HepG2 (cell line): ENCODE measurements at regions not wholly inside any gene's neighbourhood (a gene's known extent, or its start where the extent isn't known, plus 50 kb on each side); places are given as distances from the start of the nearest gene placed in this dataset.

ENCODE experiments used
- ATAC-seq: fragments of 200-7000 bp; cut with Tn5 transposase; 3 replicates; pipeline ENCODE4 v1.9.1; 2020; ENCODE audit warnings: mild to moderate bottlenecking, moderate library complexity
- BruUV-seq: library from RNA; stranded (reverse); fragments of 400-500 nt; replicated peaks from 2 replicates; lab custom pipeline; 2021; lab: Mats Ljungman, UMichigan
- CTCF ChIA-PET: fragments of 300-600 bp; formaldehyde crosslinking; extraction: SDS; loops from one replicate; lab custom pipeline; 2021; ENCODE audit warnings: low total read pairs, inconsistent platforms, low intra/inter-chr PET ratio; lab: Yijun Ruan, JAX
- POLR2A ChIA-PET: fragments of 350-600 bp; sonication (Branson Sonifier 250); formaldehyde crosslinking; loops from one replicate; lab custom pipeline; 2020; ENCODE audit warnings: antibody characterized with exemption, inconsistent platforms; lab: Yijun Ruan, JAX
- DNase-seq: peaks from one replicate; pipeline ENCODE4 v3.0.0-alpha.2; 2015; ENCODE audit warnings: low spot score
- FAIRE-seq: peaks from 3 replicates; lab custom pipeline; 2011; peaks lifted over from hg19 to GRCh38; lab: Jason Lieb, UNC
- H2AFZ ChIP-seq: one replicate; pipeline ENCODE4 v1.6.1; 2011; ENCODE audit warnings: low read length, inconsistent platforms
- H3K27ac ChIP-seq: fragments of 300-600 bp; 3 replicates; pipeline ENCODE4 v1.8.0; 2011; ENCODE audit warnings: mixed run types, mild to moderate bottlenecking, mixed read lengths, low read length, inconsistent platforms; ENCODE audit not compliant: insufficient read depth; ENCODE audit errors: extremely low read length
- H3K27me3 ChIP-seq, 2 experiments: fragments of 200-600 bp in 1 of 2; 2 replicates in 1 of 2; 3 replicates in 1 of 2; pipeline versions ENCODE4 v1.6.0 to v1.8.0; 2011; ENCODE audit warnings: low read length in 2 of 2, mild to moderate bottlenecking in 2 of 2, moderate library complexity in 2 of 2, inconsistent platforms in 1 of 2; ENCODE audit not compliant: insufficient read depth in 2 of 2, control insufficient read depth in 1 of 2
- H3K36me3 ChIP-seq, 2 experiments: fragments of 200-600 bp in 1 of 2; replicated peaks in 1 of 2; 2 replicates in 1 of 2; 3 replicates in 1 of 2; pipeline versions ENCODE4 v1.5.1 to v1.8.0; 2011; ENCODE audit warnings: low read length in 2 of 2, inconsistent platforms in 1 of 2; ENCODE audit not compliant: insufficient read depth in 2 of 2, control insufficient read depth in 1 of 2
- H3K4me1 ChIP-seq: 2 replicates; pipeline ENCODE4 v1.5.1; 2012; ENCODE audit warnings: low read length, inconsistent platforms; ENCODE audit not compliant: insufficient read depth
- H3K4me2 ChIP-seq: 2 replicates; pipeline ENCODE4 v1.6.0; 2011; ENCODE audit warnings: low read depth, low read length, inconsistent platforms
- H3K4me3 ChIP-seq, 3 experiments: fragments of 200-600 bp in 1 of 3; sonication (generic), shearing (Covaris generic) in 1 of 3; replicated peaks in 1 of 3; 2 replicates each; pipeline ENCODE4 v1.5.1; 2011 to 2016; ENCODE audit warnings: low read length in 3 of 3, inconsistent platforms in 2 of 3, low read depth in 2 of 3, mild to moderate bottlenecking in 2 of 3, control low read depth in 1 of 3, mixed read lengths in 1 of 3; ENCODE audit not compliant: insufficient read depth in 1 of 3
- H3K79me2 ChIP-seq: one replicate; pipeline ENCODE4 v1.6.1; 2011; ENCODE audit warnings: low read length, inconsistent platforms; ENCODE audit not compliant: insufficient read depth
- H3K9ac ChIP-seq: 2 replicates; pipeline ENCODE4 v1.6.0; 2011; ENCODE audit warnings: mild to moderate bottlenecking, low read depth, low read length, inconsistent platforms; ENCODE audit not compliant: insufficient read depth
- H3K9me3 ChIP-seq: 2 replicates; pipeline ENCODE4 v1.5.1; 2012; ENCODE audit warnings: mild to moderate bottlenecking, low read length
- H4K20me1 ChIP-seq: 2 replicates; pipeline ENCODE4 v1.6.0; 2011; ENCODE audit warnings: inconsistent platforms, mild to moderate bottlenecking, low read length, moderate library complexity; ENCODE audit not compliant: insufficient read depth
- DDIT3 ChIP-seq: sonication (generic); formaldehyde crosslinking; IDR thresholded peaks from 2 replicates; pipeline ENCODE4 v1.4.0; 2020; ENCODE audit warnings: mild to moderate bottlenecking, missing genetic modification reagents
- DMTF1 ChIP-seq: sonication (generic); formaldehyde crosslinking; IDR thresholded peaks from 2 replicates; pipeline ENCODE4 v1.4.0; 2020; ENCODE audit warnings: mild to moderate bottlenecking, missing genetic modification reagents
- MLX ChIP-seq: IDR thresholded peaks from 2 replicates; pipeline ENCODE4 v1.6.1; 2016
- ZNF253 ChIP-seq: sonication (generic); formaldehyde crosslinking; IDR thresholded peaks from 2 replicates; pipeline ENCODE4 v1.8.0; 2022; ENCODE audit warnings: mild to moderate bottlenecking, missing genetic modification reagents, borderline replicate concordance
- ZNF362 ChIP-seq: sonication (generic); formaldehyde crosslinking; IDR thresholded peaks from 2 replicates; pipeline ENCODE4 v1.4.0; 2020; ENCODE audit warnings: missing genetic modification reagents, mild to moderate bottlenecking, borderline replicate concordance
- WGBS: methylation state at CpG from one replicate; pipeline ENCODE4 v1.1.6; 2017; ENCODE audit warnings: low lambda C conversion rate; 5-methylcytosine and 5-hydroxymethylcytosine counted together
- in situ Hi-C: cut with HindIII; loops from 2 replicates; pipeline ENCODE4 v1.10.0; 2017; ENCODE audit warnings: low pct_unique_long_range_greater_than_20kb; ENCODE audit not compliant: extremely low pct_ligation_motif_present
- intact Hi-C: fragments of 100-400 bp; cut with micrococcal nuclease; formaldehyde crosslinking; loops from one replicate; pipeline ENCODE4 v1.10.0; 2022; ENCODE audit not compliant: unreplicated experiment

- in situ Hi-C loops: no loop called here
- CTCF ChIA-PET: no interaction called here
These were observed 67.0 kb upstream of the HMX1 start for GRCh38 chr4:8938623-8939022.

More at GRCh38 chr4:8938623-8939022, 67.0 kb upstream of the HMX1 start:
- Histone ChIP-seq H3K4me3 (no peak overlapping the region), H3K79me2 (no peaks in the 10 kb centered on the region), H3K27ac (no peak overlapping the region), H4K20me1 (no peaks in the 10 kb centered on the region), H3K9me3 (no peaks in the 10 kb centered on the region), H3K36me3 (no peaks in the 10 kb centered on the region), H3K9ac (no peak overlapping the region), H3K27me3 (peaks cover 3 to 6% of the 10 kb centered on the region in 2 experiments; a peak in 3 of 5 replicates), H3K4me2 (no peak overlapping the region), H3K4me1 (no peaks in the 10 kb centered on the region), H2AFZ (no peak overlapping the region)
- intact Hi-C loops: no loop called here
- POLR2A ChIA-PET: no interaction called here
- no peak for ATAC-seq
- 4% methylated on average over 4 of the region's 5 CpGs for WGBS
- no TSS peak for BruUV-seq
- FAIRE-seq: no peak
- no peak for TF ChIP-seq ZNF253 (CRISPR knock-in tag)
- no peak for TF ChIP-seq DMTF1
- TF ChIP-seq MLX: no peak
- no peak for TF ChIP-seq DDIT3
- no peak for TF ChIP-seq ZNF362
- no peak for DNase-seq
